HEK293 (cell line): ENCODE measurements at regions not wholly inside any gene's neighbourhood (a gene's known extent, or its start where the extent isn't known, plus 50 kb on each side); places are given as distances from the start of the nearest gene placed in this dataset.
A peak's percentile ranks its signal among the peaks of the same experiment; 100 is the strongest.

Source experiments
- CTCF ChIA-PET: fragments of 350-600 bp; formaldehyde crosslinking; extraction: SDS; loops from one replicate; lab custom pipeline; 2021; ENCODE audit warnings: antibody characterized with exemption; lab: Yijun Ruan, JAX
- POLR2A ChIA-PET: fragments of 300-600 bp; formaldehyde crosslinking; extraction: SDS; loops from one replicate; lab custom pipeline; 2020; ENCODE audit warnings: antibody characterized with exemption, inconsistent platforms; lab: Yijun Ruan, JAX
- H3K27ac ChIP-seq: fragments of 200-500 bp; sonication (Bioruptor generic); 2 replicates; pipeline ENCODE4 v1.5.1; 2014; ENCODE audit warnings: low read depth, low read length, control low read depth, inconsistent platforms; ENCODE audit errors: extremely low read depth
- H3K36me3 ChIP-seq, 2 experiments: fragments of 200-500 bp in 1 of 2; sonication (Bioruptor generic) in 1 of 2; 1 replicate in 1 of 2; 2 replicates in 1 of 2; pipeline ENCODE4 v1.5.1; 2014 to 2017; ENCODE audit warnings: inconsistent platforms in 2 of 2, low read length in 2 of 2; ENCODE audit not compliant: control insufficient read depth in 2 of 2, insufficient read depth in 1 of 2
- H3K4me1 ChIP-seq: fragments of 200-500 bp; sonication (Bioruptor generic); 2 replicates; pipeline ENCODE4 v1.5.1; 2014; ENCODE audit warnings: mild to moderate bottlenecking, low read length, inconsistent platforms; ENCODE audit not compliant: control insufficient read depth, insufficient read depth
- H3K4me3 ChIP-seq: 2 replicates; pipeline ENCODE4 v1.5.1; 2011; ENCODE audit warnings: low read depth, mild to moderate bottlenecking, control low read depth, low read length, moderate library complexity
- H3K9me3 ChIP-seq: fragments of 200-500 bp; sonication (Bioruptor generic); 2 replicates; pipeline ENCODE4 v1.5.1; 2014; ENCODE audit warnings: low read depth, low read length, inconsistent platforms; ENCODE audit not compliant: control insufficient read depth, insufficient read depth
- EGR2 ChIP-seq: fragments of 450-650 bp; formaldehyde crosslinking; IDR thresholded peaks from 2 replicates; pipeline ENCODE4 v1.5.1; 2016; ENCODE audit warnings: low read depth, missing biosample characterization, missing genetic modification characterization
- GLI4 ChIP-seq: fragments of 450-650 bp; formaldehyde crosslinking; IDR thresholded peaks from 2 replicates; pipeline ENCODE4 v1.5.1; 2016; ENCODE audit warnings: missing biosample characterization, missing genetic modification characterization
- IKZF3 ChIP-seq: fragments of 450-650 bp; IDR thresholded peaks from 2 replicates; pipeline ENCODE4 v1.5.0; 2018; ENCODE audit warnings: missing biosample characterization, mild to moderate bottlenecking, missing genetic modification characterization, moderate library complexity
- KLF7 ChIP-seq: fragments of 450-650 bp; formaldehyde crosslinking; IDR thresholded peaks from 2 replicates; pipeline ENCODE4 v1.5.1; 2016; ENCODE audit warnings: missing biosample characterization, missing genetic modification characterization, borderline replicate concordance
- SP2 ChIP-seq: fragments of 450-650 bp; formaldehyde crosslinking; IDR thresholded peaks from 2 replicates; pipeline ENCODE4 v1.5.1; 2016; ENCODE audit warnings: missing biosample characterization, missing genetic modification characterization
- SP7 ChIP-seq: fragments of 450-650 bp; formaldehyde crosslinking; IDR thresholded peaks from 2 replicates; pipeline ENCODE4 v1.5.1; 2016; ENCODE audit warnings: missing biosample characterization, missing genetic modification characterization
- ZBTB1 ChIP-seq: fragments of 450-650 bp; formaldehyde crosslinking; IDR thresholded peaks from 2 replicates; pipeline ENCODE4 v1.5.1; 2016; ENCODE audit warnings: missing biosample characterization, missing genetic modification characterization
- ZFHX2 ChIP-seq: fragments of 450-650 bp; formaldehyde crosslinking; conservative IDR thresholded peaks from 2 replicates; pipeline ENCODE4 v1.5.1; 2016; ENCODE audit warnings: missing biosample characterization, missing genetic modification characterization
- ZFP3 ChIP-seq: fragments of 450-650 bp; formaldehyde crosslinking; IDR thresholded peaks from 2 replicates; pipeline ENCODE4 v1.5.1; 2016; ENCODE audit warnings: low read depth, missing biosample characterization, missing genetic modification characterization
- ZNF112 ChIP-seq: fragments of 450-650 bp; formaldehyde crosslinking; IDR thresholded peaks from 2 replicates; pipeline ENCODE4 v1.5.0; 2017; ENCODE audit warnings: missing biosample characterization, missing genetic modification characterization
- ZNF335 ChIP-seq: fragments of 450-650 bp; formaldehyde crosslinking; conservative IDR thresholded peaks from 2 replicates; pipeline ENCODE4 v1.5.1; 2016; ENCODE audit warnings: missing biosample characterization, missing genetic modification characterization
- ZNF341 ChIP-seq: fragments of 450-650 bp; formaldehyde crosslinking; IDR thresholded peaks from 2 replicates; pipeline ENCODE4; 2016; ENCODE audit warnings: low read depth, missing biosample characterization, missing genetic modification characterization
- ZNF354C ChIP-seq: fragments of 450-650 bp; formaldehyde crosslinking; IDR thresholded peaks from 2 replicates; pipeline ENCODE4 v1.5.1; 2016; ENCODE audit warnings: missing biosample characterization, missing genetic modification characterization, low read depth, borderline replicate concordance
- ZNF473 ChIP-seq: fragments of 450-650 bp; formaldehyde crosslinking; IDR thresholded peaks from 2 replicates; pipeline ENCODE4 v1.5.1; 2017; ENCODE audit warnings: missing biosample characterization, missing genetic modification characterization
- ZNF558 ChIP-seq: fragments of 450-650 bp; formaldehyde crosslinking; IDR thresholded peaks from 2 replicates; pipeline ENCODE4 v1.5.1; 2016; ENCODE audit warnings: missing biosample characterization, missing genetic modification characterization
- ZNF571 ChIP-seq: fragments of 450-650 bp; formaldehyde crosslinking; IDR thresholded peaks from 2 replicates; pipeline ENCODE4 v1.5.0; 2017; ENCODE audit warnings: missing biosample characterization, missing genetic modification characterization
- ZNF585B ChIP-seq: fragments of 450-650 bp; formaldehyde crosslinking; IDR thresholded peaks from 2 replicates; pipeline ENCODE4 v1.5.1; 2016; ENCODE audit warnings: missing biosample characterization, missing genetic modification characterization
- ZNF677 ChIP-seq: fragments of 450-650 bp; IDR thresholded peaks from 2 replicates; pipeline ENCODE4 v1.5.0; 2018; ENCODE audit warnings: missing biosample characterization, mild to moderate bottlenecking, missing genetic modification characterization, moderate library complexity
- TF ChIP-seq, protein P1 (sequence below): fragments of 450-650 bp; formaldehyde crosslinking; IDR thresholded peaks from 2 replicates; pipeline ENCODE4 v1.5.1; 2016; ENCODE audit warnings: missing biosample characterization, missing genetic modification characterization
- TF ChIP-seq, protein P2 (sequence below): fragments of 450-650 bp; formaldehyde crosslinking; IDR thresholded peaks from 2 replicates; pipeline ENCODE4 v1.5.1; 2016; ENCODE audit warnings: missing biosample characterization, missing genetic modification characterization
- TF ChIP-seq, protein P3 (sequence below): fragments of 450-650 bp; formaldehyde crosslinking; IDR thresholded peaks from 2 replicates; pipeline ENCODE4 v1.5.1; 2016; ENCODE audit warnings: missing biosample characterization, missing genetic modification characterization

DNA sequence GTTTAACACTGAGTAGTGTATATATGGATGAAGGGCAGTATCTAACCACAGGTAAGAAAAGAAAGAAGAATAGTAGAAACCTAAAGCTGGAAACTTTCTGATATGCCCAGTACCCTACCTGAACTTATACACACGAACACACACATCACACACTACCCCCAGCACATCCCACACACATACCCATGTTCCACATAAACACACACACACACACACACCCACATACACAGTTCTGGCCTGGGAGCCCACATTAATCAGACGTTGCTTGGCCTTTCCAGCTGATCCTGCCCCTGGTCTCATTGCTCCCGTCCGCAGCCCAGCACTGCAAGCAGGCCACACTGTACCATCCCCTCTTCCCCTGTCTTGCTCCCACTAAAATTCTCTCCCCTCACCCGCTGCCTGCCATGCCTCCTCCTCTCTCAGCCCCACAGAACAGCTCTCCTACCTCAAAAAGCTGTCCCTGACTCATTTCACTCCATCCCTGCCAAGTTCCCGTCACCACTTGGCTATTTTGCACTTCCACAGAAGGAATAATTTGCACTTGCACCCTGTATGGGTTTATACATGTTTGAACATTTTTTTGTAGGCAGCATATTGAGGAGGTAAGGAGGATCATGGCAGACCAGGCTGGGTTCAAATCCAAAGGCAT is 185.8 kb upstream of the PPP2R3A start:
- no peak overlapping the region for H3K4me3 ChIP-seq
- H3K9me3 ChIP-seq, result no peaks in the 10 kb centered on the region
- CTCF ChIA-PET, result no interaction called here
- TF ChIP-seq ZFHX2 (tag by site-specific recombination), result peak; percentile 68
- TF ChIP-seq EGR2 (tag by site-specific recombination), result peak; percentile 81
- no peak for TF ChIP-seq ZNF112 (tag by site-specific recombination)
- H3K4me1 ChIP-seq, result no peaks in the 10 kb centered on the region
- no peak overlapping the region for H3K27ac ChIP-seq
- no peaks in the 10 kb centered on the region for H3K36me3 ChIP-seq
- POLR2A ChIA-PET, result no interaction called here

DNA sequence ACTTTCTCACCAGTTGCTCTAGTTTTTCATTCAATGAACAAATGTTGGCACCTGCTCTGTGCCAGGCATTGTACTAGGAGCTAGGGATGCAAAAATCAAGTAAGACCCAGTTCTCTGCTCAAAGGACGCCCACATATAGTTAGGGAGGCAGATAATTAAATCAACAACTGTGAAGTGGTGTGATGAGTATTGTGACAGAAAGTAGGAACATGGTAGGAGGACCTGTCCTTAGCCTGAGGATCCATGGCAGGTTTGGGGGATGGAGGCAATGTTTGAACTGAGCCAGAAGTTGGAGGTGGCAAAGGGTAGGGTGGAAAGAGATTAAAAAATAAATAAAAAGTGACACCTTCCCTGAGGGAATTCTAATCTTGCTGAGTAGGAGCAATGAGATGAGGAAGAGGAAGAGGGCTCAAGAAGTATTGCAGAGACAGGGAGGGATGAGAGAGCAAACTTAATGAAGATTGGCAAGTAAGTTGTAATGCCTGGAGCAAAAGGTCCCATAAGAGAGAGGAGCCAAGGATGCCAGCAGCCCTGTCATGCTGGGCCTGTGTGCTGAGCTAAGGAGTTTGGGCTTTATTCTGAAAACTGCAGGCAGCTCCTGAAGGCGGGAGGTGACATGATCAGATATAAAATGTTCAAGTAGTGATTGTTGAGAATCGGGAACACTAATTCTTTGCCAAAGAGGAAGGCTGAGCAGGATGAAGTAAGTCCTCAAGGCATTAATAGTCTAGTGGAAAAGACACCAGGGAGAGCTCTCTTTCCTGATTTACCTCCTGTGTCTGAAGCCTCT is 184.3 kb upstream of the PPP2R3A start:
- H3K36me3 ChIP-seq, result no peaks in the 10 kb centered on the region
- TF ChIP-seq KLF7 (tag by site-specific recombination), result no peak
- no peak for TF ChIP-seq ZNF335 (tag by site-specific recombination)
- TF ChIP-seq, all 188 proteins: peak for 0
- H3K27ac ChIP-seq, result no peak overlapping the region
- no peak overlapping the region for H3K4me3 ChIP-seq
- CTCF ChIA-PET, result no interaction called here
- H3K9me3 ChIP-seq, result no peaks in the 10 kb centered on the region
- H3K4me1 ChIP-seq, result no peaks in the 10 kb centered on the region
- POLR2A ChIA-PET, result no interaction called here

DNA sequence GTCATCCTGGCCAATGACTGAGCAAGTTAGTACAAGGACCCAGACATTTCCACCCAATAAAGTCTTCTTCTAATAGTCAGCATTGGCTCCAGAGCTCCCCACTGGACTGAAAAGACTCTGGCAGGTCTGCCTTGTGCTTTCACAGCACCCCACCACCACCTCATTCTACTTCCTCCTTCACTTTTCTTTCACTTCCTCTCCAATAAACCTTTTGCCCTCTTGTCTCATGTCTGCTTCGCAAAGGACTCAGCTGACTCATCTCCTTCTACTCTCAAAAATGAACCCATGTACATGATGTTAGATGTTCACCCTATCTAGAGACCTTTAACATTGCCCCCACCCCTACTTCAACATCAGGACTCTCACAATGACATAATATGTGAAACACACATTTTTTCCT is 181.0 kb upstream of the PPP2R3A start:
- Histone ChIP-seq H3K36me3 (no peaks in the 10 kb centered on the region), H3K4me1 (no peaks in the 10 kb centered on the region), H3K27ac (no peak overlapping the region), H3K4me3 (no peak overlapping the region), H3K9me3 (no peaks in the 10 kb centered on the region)
- ChIA-PET POLR2A (no interaction called here), CTCF (no interaction called here)
- TF ChIP-seq, protein P1, sequence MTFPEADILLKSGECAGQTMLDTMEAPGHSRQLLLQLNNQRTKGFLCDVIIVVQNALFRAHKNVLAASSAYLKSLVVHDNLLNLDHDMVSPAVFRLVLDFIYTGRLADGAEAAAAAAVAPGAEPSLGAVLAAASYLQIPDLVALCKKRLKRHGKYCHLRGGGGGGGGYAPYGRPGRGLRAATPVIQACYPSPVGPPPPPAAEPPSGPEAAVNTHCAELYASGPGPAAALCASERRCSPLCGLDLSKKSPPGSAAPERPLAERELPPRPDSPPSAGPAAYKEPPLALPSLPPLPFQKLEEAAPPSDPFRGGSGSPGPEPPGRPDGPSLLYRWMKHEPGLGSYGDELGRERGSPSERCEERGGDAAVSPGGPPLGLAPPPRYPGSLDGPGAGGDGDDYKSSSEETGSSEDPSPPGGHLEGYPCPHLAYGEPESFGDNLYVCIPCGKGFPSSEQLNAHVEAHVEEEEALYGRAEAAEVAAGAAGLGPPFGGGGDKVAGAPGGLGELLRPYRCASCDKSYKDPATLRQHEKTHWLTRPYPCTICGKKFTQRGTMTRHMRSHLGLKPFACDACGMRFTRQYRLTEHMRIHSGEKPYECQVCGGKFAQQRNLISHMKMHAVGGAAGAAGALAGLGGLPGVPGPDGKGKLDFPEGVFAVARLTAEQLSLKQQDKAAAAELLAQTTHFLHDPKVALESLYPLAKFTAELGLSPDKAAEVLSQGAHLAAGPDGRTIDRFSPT (tag by site-specific recombination), result no peak
- TF ChIP-seq SP7 (tag by site-specific recombination) (no peak), ZNF354C (no peak), SP2 (tag by site-specific recombination) (no peak), ZFP3 (tag by site-specific recombination) (no peak), ZNF473 (tag by site-specific recombination) (no peak), ZNF677 (no peak), GLI4 (no peak), ZBTB1 (no peak), ZNF558 (tag by site-specific recombination) (no peak), ZNF571 (no peak), IKZF3 (tag by site-specific recombination) (no peak), ZNF585B (tag by site-specific recombination) (no peak), ZFHX2 (tag by site-specific recombination) (no peak), ZNF341 (tag by site-specific recombination) (no peak)
- TF ChIP-seq, protein P2, sequence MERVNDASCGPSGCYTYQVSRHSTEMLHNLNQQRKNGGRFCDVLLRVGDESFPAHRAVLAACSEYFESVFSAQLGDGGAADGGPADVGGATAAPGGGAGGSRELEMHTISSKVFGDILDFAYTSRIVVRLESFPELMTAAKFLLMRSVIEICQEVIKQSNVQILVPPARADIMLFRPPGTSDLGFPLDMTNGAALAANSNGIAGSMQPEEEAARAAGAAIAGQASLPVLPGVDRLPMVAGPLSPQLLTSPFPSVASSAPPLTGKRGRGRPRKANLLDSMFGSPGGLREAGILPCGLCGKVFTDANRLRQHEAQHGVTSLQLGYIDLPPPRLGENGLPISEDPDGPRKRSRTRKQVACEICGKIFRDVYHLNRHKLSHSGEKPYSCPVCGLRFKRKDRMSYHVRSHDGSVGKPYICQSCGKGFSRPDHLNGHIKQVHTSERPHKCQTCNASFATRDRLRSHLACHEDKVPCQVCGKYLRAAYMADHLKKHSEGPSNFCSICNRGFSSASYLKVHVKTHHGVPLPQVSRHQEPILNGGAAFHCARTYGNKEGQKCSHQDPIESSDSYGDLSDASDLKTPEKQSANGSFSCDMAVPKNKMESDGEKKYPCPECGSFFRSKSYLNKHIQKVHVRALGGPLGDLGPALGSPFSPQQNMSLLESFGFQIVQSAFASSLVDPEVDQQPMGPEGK (tag by site-specific recombination), result no peak
- TF ChIP-seq, protein P3, sequence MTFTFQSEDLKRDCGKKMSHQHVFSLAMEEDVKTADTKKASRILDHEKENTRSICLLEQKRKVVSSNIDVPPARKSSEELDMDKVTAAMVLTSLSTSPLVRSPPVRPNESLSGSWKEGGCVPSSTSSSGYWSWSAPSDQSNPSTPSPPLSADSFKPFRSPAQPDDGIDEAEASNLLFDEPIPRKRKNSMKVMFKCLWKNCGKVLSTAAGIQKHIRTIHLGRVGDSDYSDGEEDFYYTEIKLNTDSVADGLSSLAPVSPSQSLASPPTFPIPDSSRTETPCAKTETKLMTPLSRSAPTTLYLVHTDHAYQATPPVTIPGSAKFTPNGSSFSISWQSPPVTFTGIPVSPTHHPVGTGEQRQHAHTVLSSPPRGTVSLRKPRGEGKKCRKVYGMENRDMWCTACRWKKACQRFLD (tag by site-specific recombination), result no peak
